Activated naive CD4-positive, alpha-beta T cell treated with Interleukin-2 at 50 U/mL for 16 hours (primary cell): ENCODE measurements at regions not wholly inside any gene's neighbourhood (a gene's known extent, or its start where the extent isn't known, plus 50 kb on each side); places are given as distances from the start of the nearest gene placed in this dataset.

Source experiments
- DNase-seq: peaks from one replicate; pipeline ENCODE4 v3.0.0-alpha.2; 2020

- DNase-seq = no peak
These were observed 423.0 kb downstream of the IRS1 start for GRCh38 chr2:226376516-226377180.

GRCh38 chr2:226366920-226367319, 432.7 kb downstream of the IRS1 start:
- no peak for DNase-seq

GRCh38 chr2:226364217-226364616, 435.4 kb downstream of the IRS1 start:
- no peak for DNase-seq

- DNase-seq = no peak
These were observed 436.6 kb downstream of the IRS1 start for GRCh38 chr2:226362980-226363379.

GRCh38 chr2:226360658-226361057, 439.0 kb downstream of the IRS1 start:
- DNase-seq = no peak

GRCh38 chr2:226358688-226359087, 440.9 kb downstream of the IRS1 start:
- DNase-seq = no peak

GRCh38 chr2:226357816-226358215, 441.8 kb downstream of the IRS1 start:
- no peak for DNase-seq

GRCh38 chr2:226355600-226355999, 444.0 kb downstream of the IRS1 start:
- no peak for DNase-seq

- no peak for DNase-seq
These were observed 445.2 kb downstream of the IRS1 start for GRCh38 chr2:226354434-226354833.

GRCh38 chr2:226352941-226353560, 446.6 kb downstream of the IRS1 start:
- no peak for DNase-seq

- no peak for DNase-seq
These were observed 447.9 kb downstream of the IRS1 start for GRCh38 chr2:226351711-226352110.

- no peak for DNase-seq
These were observed 460.0 kb downstream of the IRS1 start for GRCh38 chr2:226339616-226340015.

- no peak for DNase-seq
These were observed 460.8 kb downstream of the IRS1 start for GRCh38 chr2:226338825-226339224.

GRCh38 chr2:226337941-226338600, 461.5 kb downstream of the IRS1 start:
- DNase-seq = no peak

- no peak for DNase-seq
These were observed 463.3 kb downstream of the IRS1 start for GRCh38 chr2:226336283-226336682.

- DNase-seq = no peak
These were observed 464.5 kb downstream of the IRS1 start for GRCh38 chr2:226334981-226335720.

GRCh38 chr2:226333388-226333787, 466.2 kb downstream of the IRS1 start:
- no peak for DNase-seq

GRCh38 chr2:226330206-226330605, 469.4 kb downstream of the IRS1 start:
- no peak for DNase-seq

GRCh38 chr2:226329180-226329579, 470.4 kb downstream of the IRS1 start:
- no peak for DNase-seq

GRCh38 chr2:226327830-226328229, 471.8 kb downstream of the IRS1 start:
- DNase-seq = no peak

GRCh38 chr2:226325526-226325925, 474.1 kb downstream of the IRS1 start:
- DNase-seq = no peak

- DNase-seq = no peak
These were observed 479.3 kb downstream of the IRS1 start for GRCh38 chr2:226320076-226320948.

GRCh38 chr2:226317970-226318369, 481.6 kb downstream of the IRS1 start:
- DNase-seq = no peak
